WTC11 (cell line): ENCODE measurements at regions not wholly inside any gene's neighbourhood (a gene's known extent, or its start where the extent isn't known, plus 50 kb on each side); places are given as distances from the start of the nearest gene placed in this dataset.

Source experiments
- ATAC-seq: fragments of 200-7000 bp; cut with Tn5 transposase; 2 replicates; pipeline ENCODE4 v1.10.0; 2021; ENCODE audit warnings: mild to moderate bottlenecking, moderate library complexity
- CTCF ChIA-PET: fragments of 300-600 bp; sonication (Branson Sonifier 250); formaldehyde crosslinking; loops from one replicate; lab custom pipeline; 2021; ENCODE audit warnings: antibody characterized with exemption; lab: Charles Lee
- POLR2A ChIA-PET: fragments of 350-600 bp; sonication (Branson Sonifier 250); formaldehyde crosslinking; loops from one replicate; lab custom pipeline; 2021; ENCODE audit warnings: antibody characterized with exemption; lab: Charles Lee
- DNase-seq: peaks from one replicate; pipeline ENCODE4 v3.0.0; 2021; ENCODE audit warnings: low spot score
- H3K27ac Mint-ChIP-seq: 2 replicates; pipeline ENCODE4 v1.8.0; 2021; ENCODE audit warnings: mixed read lengths
- H3K27me3 Mint-ChIP-seq: 2 replicates; pipeline ENCODE4 v1.8.0; 2021; ENCODE audit warnings: low read depth, mild to moderate bottlenecking, moderate library complexity, mixed read lengths
- H3K36me3 Mint-ChIP-seq: 2 replicates; pipeline ENCODE4 v1.8.0; 2021; ENCODE audit warnings: mixed read lengths
- H3K4me1 Mint-ChIP-seq: 2 replicates; pipeline ENCODE4 v1.8.0; 2022; ENCODE audit warnings: mixed read lengths
- H3K4me3 Mint-ChIP-seq: 2 replicates; pipeline ENCODE4 v1.8.0; 2021; ENCODE audit warnings: mild to moderate bottlenecking, moderate library complexity, mixed read lengths
- H3K9me3 Mint-ChIP-seq: 2 replicates; pipeline ENCODE4 v1.8.0; 2021; ENCODE audit warnings: mixed read lengths
- CBFB ChIP-seq: sonication (generic); formaldehyde crosslinking; IDR thresholded peaks from 2 replicates; pipeline ENCODE4 v1.8.1; 2022; ENCODE audit warnings: mild to moderate bottlenecking, low read depth, missing genetic modification reagents
- CTCF ChIP-seq: fragments of 200-600 bp; IDR thresholded peaks from 2 replicates; pipeline ENCODE4 v1.8.0; 2022; ENCODE audit warnings: antibody characterized with exemption
- EMX1 ChIP-seq: fragments of 250-450 bp; sonication (Bioruptor Pico); IDR thresholded peaks from 2 replicates; pipeline ENCODE4 v1.8.0; 2021; ENCODE audit warnings: mild to moderate bottlenecking
- FOXP1 ChIP-seq: sonication (generic); formaldehyde crosslinking; IDR thresholded peaks from 2 replicates; pipeline ENCODE4 v1.8.0; 2022; ENCODE audit warnings: missing genetic modification reagents, mild to moderate bottlenecking, moderate library complexity, borderline replicate concordance
- GRHL2 ChIP-seq: fragments of 250-450 bp; sonication (Bioruptor Pico); IDR thresholded peaks from 2 replicates; pipeline ENCODE4 v1.8.0; 2022; ENCODE audit warnings: mild to moderate bottlenecking, moderate library complexity; ENCODE audit not compliant: insufficient replicate concordance, severe bottlenecking
- IRF1 ChIP-seq: sonication (generic); formaldehyde crosslinking; IDR thresholded peaks from 2 replicates; pipeline ENCODE4 v1.8.0; 2023; ENCODE audit warnings: missing genetic modification reagents
- JAZF1 ChIP-seq: fragments of 250-450 bp; sonication (Bioruptor Pico); IDR thresholded peaks from 2 replicates; pipeline ENCODE4 v1.9.0; 2021; ENCODE audit warnings: moderate library complexity, mild to moderate bottlenecking, inconsistent platforms
- NFATC4 ChIP-seq: fragments of 250-450 bp; sonication (Bioruptor Pico); IDR thresholded peaks from 2 replicates; pipeline ENCODE4 v1.9.0; 2021; ENCODE audit warnings: mild to moderate bottlenecking
- NFE2L1 ChIP-seq: sonication (generic); formaldehyde crosslinking; IDR thresholded peaks from 2 replicates; pipeline ENCODE4 v1.8.1; 2023; ENCODE audit warnings: missing genetic modification reagents
- SOX15 ChIP-seq: fragments of 250-450 bp; sonication (Bioruptor Pico); IDR thresholded peaks from 2 replicates; pipeline ENCODE4 v1.9.0; 2021; ENCODE audit warnings: mild to moderate bottlenecking
- TCF7 ChIP-seq: sonication (generic); formaldehyde crosslinking; IDR thresholded peaks from 2 replicates; pipeline ENCODE4 v1.8.0; 2022; ENCODE audit warnings: mild to moderate bottlenecking, low read depth, missing genetic modification reagents, moderate library complexity
- ZNF232 ChIP-seq: sonication (generic); formaldehyde crosslinking; IDR thresholded peaks from 2 replicates; pipeline ENCODE4 v1.8.0; 2022; ENCODE audit warnings: mild to moderate bottlenecking, missing genetic modification reagents
- ZNF396 ChIP-seq: fragments of 250-450 bp; sonication (Bioruptor Pico); IDR thresholded peaks from 2 replicates; pipeline ENCODE4 v1.8.0; 2021; ENCODE audit warnings: mild to moderate bottlenecking, moderate library complexity, borderline replicate concordance
- ZNF416 ChIP-seq: fragments of 250-450 bp; sonication (Bioruptor Pico); IDR thresholded peaks from 2 replicates; pipeline ENCODE4 v1.9.0; 2021; ENCODE audit warnings: mild to moderate bottlenecking, inconsistent platforms
- ZNF532 ChIP-seq: fragments of 250-450 bp; sonication (Bioruptor Pico); IDR thresholded peaks from 2 replicates; pipeline ENCODE4 v1.9.0; 2021; ENCODE audit warnings: mild to moderate bottlenecking, borderline replicate concordance
- TF ChIP-seq, protein P1 (sequence below): fragments of 250-450 bp; sonication (Bioruptor Pico); IDR thresholded peaks from 2 replicates; pipeline ENCODE4 v2.1.2; 2022; ENCODE audit warnings: mild to moderate bottlenecking, moderate library complexity
- TF ChIP-seq, protein P2 (sequence below): sonication (generic); formaldehyde crosslinking; IDR thresholded peaks from 2 replicates; pipeline ENCODE4 v1.8.1; 2023; ENCODE audit warnings: mild to moderate bottlenecking, missing genetic modification reagents
- TF ChIP-seq, protein P3 (sequence below): sonication (generic); formaldehyde crosslinking; IDR thresholded peaks from 2 replicates; pipeline ENCODE4 v1.8.1; 2023; ENCODE audit warnings: mild to moderate bottlenecking, missing genetic modification reagents
- TF ChIP-seq, protein P4 (sequence below): sonication (generic); formaldehyde crosslinking; IDR thresholded peaks from 2 replicates; pipeline ENCODE4 v1.8.1; 2023; ENCODE audit warnings: mild to moderate bottlenecking, moderate library complexity, missing genetic modification reagents

DNA sequence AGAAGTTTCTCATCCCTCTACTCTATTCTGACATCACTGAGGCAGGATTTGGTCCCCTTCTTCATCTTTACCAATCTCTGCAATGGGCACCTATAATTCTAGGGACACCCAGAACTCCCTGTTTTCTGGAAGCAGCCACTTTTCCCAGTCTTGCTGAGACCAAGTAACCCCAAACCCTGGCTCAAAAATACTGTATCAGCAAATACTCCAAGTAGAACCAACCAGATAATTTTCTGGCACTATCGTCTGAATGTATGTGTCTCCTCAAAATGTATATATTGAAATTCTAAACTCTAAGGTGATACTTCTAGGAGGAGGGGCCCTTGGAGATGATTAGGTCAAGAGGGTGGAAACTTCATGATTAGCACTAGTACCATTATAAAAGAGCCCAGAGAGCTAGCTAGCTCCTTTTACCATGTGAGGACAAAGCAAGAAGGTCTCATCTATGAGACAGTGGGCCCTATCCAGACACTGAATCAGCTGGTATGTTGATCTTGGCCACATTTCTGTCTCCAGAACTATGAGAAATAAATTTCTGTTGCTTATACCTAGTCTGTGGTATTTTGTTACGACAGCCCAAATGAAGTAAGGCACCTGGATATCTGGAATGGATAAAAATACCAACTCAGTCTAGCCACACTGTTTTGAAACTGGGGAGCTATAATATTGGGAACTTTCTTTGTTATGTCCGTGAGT lies 464.4 kb downstream of the CDH11 start (continued):
- TF ChIP-seq FOXP1 (CRISPR knock-in tag): no peak
- TF ChIP-seq, protein P1, sequence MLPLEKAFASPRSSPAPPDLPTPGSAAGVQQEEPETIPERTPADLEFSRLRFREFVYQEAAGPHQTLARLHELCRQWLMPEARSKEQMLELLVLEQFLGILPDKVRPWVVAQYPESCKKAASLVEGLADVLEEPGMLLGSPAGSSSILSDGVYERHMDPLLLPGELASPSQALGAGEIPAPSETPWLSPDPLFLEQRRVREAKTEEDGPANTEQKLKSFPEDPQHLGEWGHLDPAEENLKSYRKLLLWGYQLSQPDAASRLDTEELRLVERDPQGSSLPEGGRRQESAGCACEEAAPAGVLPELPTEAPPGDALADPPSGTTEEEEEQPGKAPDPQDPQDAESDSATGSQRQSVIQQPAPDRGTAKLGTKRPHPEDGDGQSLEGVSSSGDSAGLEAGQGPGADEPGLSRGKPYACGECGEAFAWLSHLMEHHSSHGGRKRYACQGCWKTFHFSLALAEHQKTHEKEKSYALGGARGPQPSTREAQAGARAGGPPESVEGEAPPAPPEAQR (CRISPR knock-in tag): no peak
- no peak for TF ChIP-seq CTCF
- no peak for TF ChIP-seq ZNF232 (CRISPR knock-in tag)
- TF ChIP-seq ZNF532 (CRISPR knock-in tag): no peak
- TF ChIP-seq, protein P2, sequence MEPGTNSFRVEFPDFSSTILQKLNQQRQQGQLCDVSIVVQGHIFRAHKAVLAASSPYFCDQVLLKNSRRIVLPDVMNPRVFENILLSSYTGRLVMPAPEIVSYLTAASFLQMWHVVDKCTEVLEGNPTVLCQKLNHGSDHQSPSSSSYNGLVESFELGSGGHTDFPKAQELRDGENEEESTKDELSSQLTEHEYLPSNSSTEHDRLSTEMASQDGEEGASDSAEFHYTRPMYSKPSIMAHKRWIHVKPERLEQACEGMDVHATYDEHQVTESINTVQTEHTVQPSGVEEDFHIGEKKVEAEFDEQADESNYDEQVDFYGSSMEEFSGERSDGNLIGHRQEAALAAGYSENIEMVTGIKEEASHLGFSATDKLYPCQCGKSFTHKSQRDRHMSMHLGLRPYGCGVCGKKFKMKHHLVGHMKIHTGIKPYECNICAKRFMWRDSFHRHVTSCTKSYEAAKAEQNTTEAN: no peak
- TF ChIP-seq SOX15: no peak

- CTCF ChIA-PET: no interaction called here
- POLR2A ChIA-PET: no interaction called here
- no peak overlapping the region for H3K4me3 Mint-ChIP-seq
- no peaks in the 10 kb centered on the region for H3K36me3 Mint-ChIP-seq
- no peak overlapping the region for H3K27ac Mint-ChIP-seq
- H3K9me3 Mint-ChIP-seq: peaks cover 2% of the 10 kb centered on the region
- DNase-seq: no peak
- no peaks in the 10 kb centered on the region for H3K27me3 Mint-ChIP-seq
- no peak for ATAC-seq
- H3K4me1 Mint-ChIP-seq: peaks cover 7% of the 10 kb centered on the region; the same call in 1 of the 2 replicates
- no peak for TF ChIP-seq ZNF416 (CRISPR knock-in tag)
- no peak for TF ChIP-seq NFE2L1 (CRISPR knock-in tag)
- no peak for TF ChIP-seq EMX1
- TF ChIP-seq, protein P3, sequence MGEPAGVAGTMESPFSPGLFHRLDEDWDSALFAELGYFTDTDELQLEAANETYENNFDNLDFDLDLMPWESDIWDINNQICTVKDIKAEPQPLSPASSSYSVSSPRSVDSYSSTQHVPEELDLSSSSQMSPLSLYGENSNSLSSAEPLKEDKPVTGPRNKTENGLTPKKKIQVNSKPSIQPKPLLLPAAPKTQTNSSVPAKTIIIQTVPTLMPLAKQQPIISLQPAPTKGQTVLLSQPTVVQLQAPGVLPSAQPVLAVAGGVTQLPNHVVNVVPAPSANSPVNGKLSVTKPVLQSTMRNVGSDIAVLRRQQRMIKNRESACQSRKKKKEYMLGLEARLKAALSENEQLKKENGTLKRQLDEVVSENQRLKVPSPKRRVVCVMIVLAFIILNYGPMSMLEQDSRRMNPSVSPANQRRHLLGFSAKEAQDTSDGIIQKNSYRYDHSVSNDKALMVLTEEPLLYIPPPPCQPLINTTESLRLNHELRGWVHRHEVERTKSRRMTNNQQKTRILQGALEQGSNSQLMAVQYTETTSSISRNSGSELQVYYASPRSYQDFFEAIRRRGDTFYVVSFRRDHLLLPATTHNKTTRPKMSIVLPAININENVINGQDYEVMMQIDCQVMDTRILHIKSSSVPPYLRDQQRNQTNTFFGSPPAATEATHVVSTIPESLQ (CRISPR knock-in tag): no peak
- no peak for TF ChIP-seq ZNF396 (CRISPR knock-in tag)
- TF ChIP-seq ZNF232 (CRISPR knock-in tag): no peak
- TF ChIP-seq JAZF1 (CRISPR knock-in tag): no peak
- TF ChIP-seq GRHL2: no peak
- TF ChIP-seq CBFB (CRISPR knock-in tag): no peak
- no peak for TF ChIP-seq TCF7
- TF ChIP-seq IRF1 (CRISPR knock-in tag): no peak
- no peak for TF ChIP-seq NFATC4 (CRISPR knock-in tag)
- TF ChIP-seq, protein P4, sequence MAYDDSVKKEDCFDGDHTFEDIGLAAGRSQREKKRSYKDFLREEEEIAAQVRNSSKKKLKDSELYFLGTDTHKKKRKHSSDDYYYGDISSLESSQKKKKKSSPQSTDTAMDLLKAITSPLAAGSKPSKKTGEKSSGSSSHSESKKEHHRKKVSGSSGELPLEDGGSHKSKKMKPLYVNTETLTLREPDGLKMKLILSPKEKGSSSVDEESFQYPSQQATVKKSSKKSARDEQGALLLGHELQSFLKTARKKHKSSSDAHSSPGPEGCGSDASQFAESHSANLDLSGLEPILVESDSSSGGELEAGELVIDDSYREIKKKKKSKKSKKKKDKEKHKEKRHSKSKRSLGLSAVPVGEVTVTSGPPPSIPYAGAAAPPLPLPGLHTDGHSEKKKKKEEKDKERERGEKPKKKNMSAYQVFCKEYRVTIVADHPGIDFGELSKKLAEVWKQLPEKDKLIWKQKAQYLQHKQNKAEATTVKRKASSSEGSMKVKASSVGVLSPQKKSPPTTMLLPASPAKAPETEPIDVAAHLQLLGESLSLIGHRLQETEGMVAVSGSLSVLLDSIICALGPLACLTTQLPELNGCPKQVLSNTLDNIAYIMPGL: no peak
Measured at GRCh38 chr16:64656471-64656870, 465.4 kb downstream of the CDH11 start.
